Astrocyte (in vitro differentiated cells and primary cell): ENCODE measurements at regions not wholly inside any gene's neighbourhood (a gene's known extent, or its start where the extent isn't known, plus 50 kb on each side); places are given as distances from the start of the nearest gene placed in this dataset.

Experiments
- DNase-seq: peaks from one replicate; pipeline ENCODE4 v3.0.0-alpha.2; 2010; ENCODE audit warnings: low read depth
- FAIRE-seq: peaks from 2 replicates; lab custom pipeline; 2011; peaks lifted over from hg19 to GRCh38; lab: Jason Lieb, UNC
- H2AFZ ChIP-seq: 2 replicates; pipeline ENCODE4 v1.6.0; 2012; ENCODE audit warnings: low read depth, low read length, inconsistent platforms
- H3K27ac ChIP-seq: 2 replicates; pipeline ENCODE4 v1.5.1; 2011; ENCODE audit warnings: low read depth, low read length, inconsistent platforms
- H3K27me3 ChIP-seq: 2 replicates; pipeline ENCODE4 v1.6.0; 2011; ENCODE audit warnings: low read length, inconsistent platforms; ENCODE audit not compliant: insufficient read depth
- H3K36me3 ChIP-seq: 2 replicates; pipeline ENCODE4 v1.5.1; 2011; ENCODE audit warnings: low read length, inconsistent platforms; ENCODE audit not compliant: insufficient read depth
- H3K4me1 ChIP-seq: 2 replicates; pipeline ENCODE4 v1.5.1; 2011; ENCODE audit warnings: low read length, inconsistent platforms; ENCODE audit not compliant: insufficient read depth
- H3K4me2 ChIP-seq: 2 replicates; pipeline ENCODE4 v1.6.0; 2012; ENCODE audit warnings: low read length, inconsistent platforms
- H3K4me3 ChIP-seq: 2 replicates; pipeline ENCODE4 v1.5.1; 2011; ENCODE audit warnings: low read depth, mild to moderate bottlenecking, low read length, inconsistent platforms; ENCODE audit not compliant: insufficient read depth
- H3K79me2 ChIP-seq: 2 replicates; pipeline ENCODE4 v1.6.0; 2012; ENCODE audit warnings: mild to moderate bottlenecking, low read length, inconsistent platforms; ENCODE audit not compliant: insufficient read depth
- H3K9ac ChIP-seq: 2 replicates; pipeline ENCODE4 v1.6.0; 2012; ENCODE audit warnings: mild to moderate bottlenecking, low read length, inconsistent platforms
- H3K9me3 ChIP-seq: 2 replicates; pipeline ENCODE4 v1.5.1; 2012; ENCODE audit warnings: low read depth, mild to moderate bottlenecking, low read length, inconsistent platforms; ENCODE audit not compliant: insufficient read depth
- H4K20me1 ChIP-seq: 2 replicates; pipeline ENCODE4 v1.6.0; 2012; ENCODE audit warnings: low read length, inconsistent platforms; ENCODE audit not compliant: insufficient read depth
- H3K27ac Mint-ChIP-seq: one replicate; pipeline ENCODE4 v1.8.0; 2021; ENCODE audit warnings: mild to moderate bottlenecking, mixed read lengths; ENCODE audit not compliant: unreplicated experiment
- H3K27me3 Mint-ChIP-seq: one replicate; pipeline ENCODE4 v1.8.0; 2021; ENCODE audit warnings: low read depth, mixed read lengths; ENCODE audit not compliant: unreplicated experiment
- H3K36me3 Mint-ChIP-seq: one replicate; pipeline ENCODE4 v1.8.0; 2021; ENCODE audit warnings: low read depth, mixed read lengths; ENCODE audit not compliant: unreplicated experiment
- H3K4me1 Mint-ChIP-seq: one replicate; pipeline ENCODE4 v1.8.0; 2021; ENCODE audit warnings: low read depth, mixed read lengths; ENCODE audit not compliant: unreplicated experiment
- H3K4me3 Mint-ChIP-seq: one replicate; pipeline ENCODE4 v1.8.0; 2021; ENCODE audit warnings: mild to moderate bottlenecking, moderate library complexity, mixed read lengths; ENCODE audit not compliant: unreplicated experiment
- H3K9me3 Mint-ChIP-seq: one replicate; pipeline ENCODE4 v1.8.0; 2021; ENCODE audit warnings: mild to moderate bottlenecking, mixed read lengths; ENCODE audit not compliant: unreplicated experiment
- EZH2 ChIP-seq: IDR thresholded peaks from 2 replicates; pipeline ENCODE4 v1.6.1; 2012; ENCODE audit warnings: mild to moderate bottlenecking, low read length, inconsistent platforms; ENCODE audit not compliant: insufficient read depth
- TF ChIP-seq, protein P1 (sequence below): IDR thresholded peaks from 2 replicates; pipeline ENCODE4 v1.5.1; 2011; ENCODE audit warnings: low read depth, mild to moderate bottlenecking, inconsistent platforms, low read length, moderate library complexity; ENCODE audit not compliant: insufficient read depth

DNA sequence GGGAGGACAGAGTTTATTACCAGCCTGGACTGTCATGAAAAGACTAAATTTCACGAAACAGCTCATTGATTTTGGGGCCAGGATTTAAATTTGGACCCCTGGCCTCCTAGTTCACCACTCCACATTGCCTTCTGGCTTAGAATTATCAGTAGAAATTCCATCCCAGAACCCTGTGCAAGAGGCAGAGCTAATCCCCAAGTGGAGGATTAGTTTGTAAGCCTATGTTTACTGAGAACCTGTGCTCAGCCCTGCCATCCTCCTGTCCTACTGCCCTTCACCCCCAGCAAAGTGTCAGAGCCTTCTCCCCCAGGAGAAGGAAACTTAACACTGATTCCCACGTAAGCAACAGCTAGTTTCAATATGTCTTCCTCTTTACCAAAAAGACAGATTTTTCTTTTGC, 99.4 kb downstream of the SST start:
- Histone ChIP-seq H3K4me2 (no peak overlapping the region), H4K20me1 (no peaks in the 10 kb centered on the region), H3K27me3 (no peaks in the 10 kb centered on the region), H3K36me3 (no peaks in the 10 kb centered on the region), H3K79me2 (no peaks in the 10 kb centered on the region), H3K4me1 (peaks cover 15% of the 10 kb centered on the region), H3K27ac (no peak overlapping the region), H3K9ac (no peak overlapping the region), H3K4me3 (no peak overlapping the region), H2AFZ (no peak overlapping the region), H3K9me3 (no peaks in the 10 kb centered on the region)
- FAIRE-seq (no peak), DNase-seq (no peak)
- peaks cover 30% of the 10 kb centered on the region for H3K4me1 Mint-ChIP-seq
- H3K36me3 Mint-ChIP-seq, result no peaks in the 10 kb centered on the region
- no peak overlapping the region for H3K27ac Mint-ChIP-seq
- TF ChIP-seq, protein P1, sequence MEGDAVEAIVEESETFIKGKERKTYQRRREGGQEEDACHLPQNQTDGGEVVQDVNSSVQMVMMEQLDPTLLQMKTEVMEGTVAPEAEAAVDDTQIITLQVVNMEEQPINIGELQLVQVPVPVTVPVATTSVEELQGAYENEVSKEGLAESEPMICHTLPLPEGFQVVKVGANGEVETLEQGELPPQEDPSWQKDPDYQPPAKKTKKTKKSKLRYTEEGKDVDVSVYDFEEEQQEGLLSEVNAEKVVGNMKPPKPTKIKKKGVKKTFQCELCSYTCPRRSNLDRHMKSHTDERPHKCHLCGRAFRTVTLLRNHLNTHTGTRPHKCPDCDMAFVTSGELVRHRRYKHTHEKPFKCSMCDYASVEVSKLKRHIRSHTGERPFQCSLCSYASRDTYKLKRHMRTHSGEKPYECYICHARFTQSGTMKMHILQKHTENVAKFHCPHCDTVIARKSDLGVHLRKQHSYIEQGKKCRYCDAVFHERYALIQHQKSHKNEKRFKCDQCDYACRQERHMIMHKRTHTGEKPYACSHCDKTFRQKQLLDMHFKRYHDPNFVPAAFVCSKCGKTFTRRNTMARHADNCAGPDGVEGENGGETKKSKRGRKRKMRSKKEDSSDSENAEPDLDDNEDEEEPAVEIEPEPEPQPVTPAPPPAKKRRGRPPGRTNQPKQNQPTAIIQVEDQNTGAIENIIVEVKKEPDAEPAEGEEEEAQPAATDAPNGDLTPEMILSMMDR, result no peak
- TF ChIP-seq EZH2, result no peak
- no peaks in the 10 kb centered on the region for H3K27me3 Mint-ChIP-seq
- no peak overlapping the region for H3K4me3 Mint-ChIP-seq
- no peaks in the 10 kb centered on the region for H3K9me3 Mint-ChIP-seq

DNA sequence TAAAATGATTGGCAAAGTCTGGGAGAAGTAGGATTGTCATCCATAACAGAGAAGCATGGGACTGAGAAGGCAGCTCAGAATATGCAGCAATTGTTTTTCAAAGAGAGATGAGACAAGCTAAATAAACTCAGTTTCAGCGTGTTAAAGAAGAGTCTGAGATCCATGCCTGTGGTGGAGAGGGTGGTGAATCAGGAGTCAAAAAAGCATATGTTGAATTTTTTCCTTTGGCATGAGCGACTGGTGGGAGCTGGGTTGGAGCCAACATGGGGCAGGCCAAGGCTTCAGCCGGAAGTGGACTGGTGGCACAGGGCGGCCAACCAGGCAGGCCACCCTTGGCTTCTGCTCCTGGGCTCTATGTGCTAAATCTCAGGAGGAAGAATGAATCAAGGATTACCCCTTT, 102.0 kb downstream of the SST start:
- no peaks in the 10 kb centered on the region for H3K27me3 Mint-ChIP-seq
- no peak for TF ChIP-seq EZH2
- TF ChIP-seq, protein P1, result no peak
- Histone ChIP-seq H3K4me2 (peak overlapping the region; percentile 67), H3K4me1 (peaks cover 15% of the 10 kb centered on the region), H3K27me3 (no peaks in the 10 kb centered on the region), H2AFZ (peak overlapping the region; percentile 6), H3K4me3 (no peak overlapping the region), H3K9ac (peak overlapping the region; percentile 19), H3K36me3 (no peaks in the 10 kb centered on the region), H3K79me2 (no peaks in the 10 kb centered on the region), H4K20me1 (no peaks in the 10 kb centered on the region), H3K9me3 (no peaks in the 10 kb centered on the region), H3K27ac (peak overlapping the region; percentile 51)
- H3K36me3 Mint-ChIP-seq, result no peaks in the 10 kb centered on the region
- no peak for DNase-seq
- no peak overlapping the region for H3K4me3 Mint-ChIP-seq
- H3K4me1 Mint-ChIP-seq, result peaks cover 30% of the 10 kb centered on the region
- no peaks in the 10 kb centered on the region for H3K9me3 Mint-ChIP-seq
- peak; percentile 79 for FAIRE-seq
- peak overlapping the region; percentile 29 for H3K27ac Mint-ChIP-seq

DNA sequence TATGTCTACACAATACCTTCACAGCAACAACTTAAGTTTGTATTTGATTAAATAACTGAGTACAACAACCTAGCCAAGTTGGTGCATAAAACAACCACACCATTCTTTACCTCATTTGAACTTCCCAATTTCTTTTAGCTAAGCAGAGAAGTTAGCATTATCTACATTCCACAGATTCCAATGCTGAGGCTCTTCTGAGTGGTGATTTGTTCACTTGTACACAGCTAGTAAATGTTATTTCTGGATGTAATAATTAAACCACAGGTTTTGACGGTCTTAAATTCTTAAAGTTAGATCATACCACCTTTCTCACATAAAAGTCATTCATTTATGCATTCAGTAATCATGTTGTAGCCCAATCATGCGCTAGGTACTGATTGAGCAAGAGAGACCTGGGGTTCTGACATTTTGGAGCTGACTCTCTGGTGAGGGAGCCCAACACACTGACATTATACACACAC, 102.5 kb downstream of the SST start:
- peak overlapping the region; percentile 6 for H2AFZ ChIP-seq
- H3K4me3 Mint-ChIP-seq, result no peak overlapping the region
- peaks cover 30% of the 10 kb centered on the region for H3K4me1 Mint-ChIP-seq
- H3K27me3 ChIP-seq, result no peaks in the 10 kb centered on the region
- H3K79me2 ChIP-seq, result no peaks in the 10 kb centered on the region
- H3K36me3 ChIP-seq, result no peaks in the 10 kb centered on the region
- no peaks in the 10 kb centered on the region for H3K36me3 Mint-ChIP-seq
- H3K9me3 Mint-ChIP-seq, result no peaks in the 10 kb centered on the region
- H3K9ac ChIP-seq, result peak overlapping the region; percentile 19
- H3K9me3 ChIP-seq, result no peaks in the 10 kb centered on the region
- TF ChIP-seq, protein P1, result no peak
- TF ChIP-seq EZH2, result no peak
- H3K4me1 ChIP-seq, result peaks cover 15% of the 10 kb centered on the region
- no peaks in the 10 kb centered on the region for H3K27me3 Mint-ChIP-seq
- H4K20me1 ChIP-seq, result no peaks in the 10 kb centered on the region
- peak overlapping the region; percentile 67 for H3K4me2 ChIP-seq
- H3K4me3 ChIP-seq, result no peak overlapping the region
- FAIRE-seq, result peak; percentile 71
- peak; percentile 97 for DNase-seq
- H3K27ac Mint-ChIP-seq, result peak overlapping the region; percentile 29
- H3K27ac ChIP-seq, result peak overlapping the region; percentile 51
